GM21381 (cell line): ENCODE measurements at regions not wholly inside any gene's neighbourhood (a gene's known extent, or its start where the extent isn't known, plus 50 kb on each side); places are given as distances from the start of the nearest gene placed in this dataset.

Source experiments
- ATAC-seq: cut with Tn5 transposase; IDR thresholded peaks from one replicate; pipeline ENCODE4 v1.9.1; 2021; ENCODE audit warnings: mild to moderate bottlenecking, moderate library complexity; ENCODE audit not compliant: unreplicated experiment

DNA sequence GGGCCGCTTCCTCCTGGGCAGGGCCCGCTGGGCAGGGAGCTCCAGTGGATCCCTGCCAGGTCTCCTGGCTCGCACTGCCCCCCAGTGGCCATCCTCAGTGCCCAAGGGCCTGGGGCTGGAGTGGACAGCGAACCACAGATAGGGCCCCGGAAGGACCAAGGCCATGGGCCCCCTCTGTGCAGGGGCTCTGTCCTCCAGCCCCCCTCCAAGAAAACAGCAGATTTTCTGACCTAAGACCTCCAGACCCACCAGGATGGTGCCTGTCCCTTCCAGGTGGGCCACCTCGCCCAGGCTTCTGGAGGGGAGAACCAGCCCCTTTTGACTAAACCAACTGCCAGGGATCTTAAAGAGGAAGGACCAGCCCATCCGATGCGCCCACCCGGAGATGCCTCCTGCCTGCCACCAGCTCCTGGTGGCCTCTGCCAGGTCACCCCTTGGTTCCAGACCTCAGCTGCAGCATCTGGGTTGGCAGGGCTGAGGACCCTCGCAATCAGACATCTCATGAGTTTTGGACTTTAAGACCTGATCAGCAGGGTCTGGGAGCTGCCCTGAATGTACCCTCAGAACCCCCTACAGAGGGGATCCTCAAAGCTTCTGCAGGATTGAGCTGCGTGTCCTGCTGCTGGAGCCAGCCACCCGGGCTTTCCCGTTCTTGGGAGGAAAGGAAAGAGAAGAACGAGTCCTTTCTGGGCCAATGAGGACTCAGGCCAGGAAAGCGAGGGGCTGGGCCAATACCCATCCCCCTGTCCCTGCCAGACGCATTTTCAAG, 325.8 kb upstream of the DIO3 start:
- no peak for ATAC-seq

DNA sequence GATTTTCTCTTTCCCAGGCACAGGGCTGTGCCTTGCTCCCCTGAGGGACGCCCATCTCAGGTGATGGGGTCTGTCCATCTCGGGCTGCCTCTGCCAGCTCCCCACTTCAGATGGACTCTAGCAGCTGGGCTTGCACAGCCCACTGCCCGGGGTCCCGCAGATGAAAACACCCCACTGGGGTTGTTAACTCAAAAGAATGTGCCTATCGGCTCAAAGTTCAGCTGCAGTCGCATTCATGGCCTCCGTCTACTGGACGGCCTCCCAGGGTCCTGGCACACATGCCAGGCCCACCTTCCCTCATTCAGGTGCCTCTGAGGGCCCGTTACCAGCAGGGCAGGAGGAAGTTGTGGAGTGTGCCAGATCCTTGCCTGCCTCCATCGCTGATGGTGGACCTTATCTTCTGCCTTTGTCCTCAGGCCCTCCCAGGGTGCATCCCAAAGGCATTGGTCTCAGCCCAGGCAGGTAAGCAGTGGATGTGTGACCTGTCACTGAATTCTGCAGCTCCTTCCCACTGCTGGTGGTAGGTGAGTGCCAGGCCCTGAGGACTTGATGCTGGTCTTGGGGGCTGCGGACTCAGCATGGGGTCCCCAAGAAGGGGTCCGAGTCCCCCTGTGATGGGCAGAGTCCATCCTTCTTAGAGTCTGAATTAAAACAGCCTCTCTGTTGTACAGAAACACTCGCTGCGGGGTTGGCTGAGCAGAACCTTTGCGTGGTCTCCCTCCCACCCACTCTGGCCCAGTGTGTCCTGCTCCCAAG, 324.6 kb upstream of the DIO3 start:
- no peak for ATAC-seq

DNA sequence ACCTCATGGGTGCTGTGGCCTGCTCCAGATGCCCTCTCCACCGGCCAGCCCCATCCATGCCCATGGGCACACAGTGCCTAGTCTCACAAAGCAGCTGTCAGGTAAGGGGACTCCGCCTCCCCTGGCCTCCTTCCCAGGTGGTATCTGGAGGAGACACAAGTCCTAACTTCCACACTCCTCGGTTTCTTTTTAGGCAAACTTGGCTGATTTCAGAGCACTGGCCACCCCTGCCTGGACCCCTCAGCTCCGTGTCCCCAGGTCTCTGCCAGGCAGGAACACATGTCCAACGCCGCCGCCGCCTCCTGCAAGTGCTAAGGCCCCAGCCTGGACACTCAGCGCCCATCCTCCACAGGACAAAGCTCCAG, 324.1 kb upstream of the DIO3 start:
- ATAC-seq: no peak

DNA sequence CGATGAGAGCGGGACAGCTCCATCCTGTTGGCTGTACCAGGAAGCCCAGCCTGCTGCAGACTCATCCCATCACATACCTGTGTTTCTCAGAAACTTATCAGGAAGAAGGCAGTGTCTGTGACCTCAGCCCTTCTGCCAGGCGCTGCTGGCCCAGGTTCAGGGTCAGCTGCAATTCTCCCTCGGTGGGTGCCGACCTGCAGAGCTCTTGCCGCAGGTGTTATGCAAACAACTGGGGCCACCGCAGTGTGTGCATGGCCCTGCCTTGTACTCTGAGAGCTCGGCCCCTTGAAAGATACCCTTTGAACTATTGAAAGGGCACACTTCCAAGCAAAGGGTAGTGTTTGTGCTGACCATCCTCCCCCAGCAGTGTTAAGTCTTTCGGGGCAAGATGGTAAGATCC, 322.2 kb upstream of the DIO3 start:
- ATAC-seq: no peak

DNA sequence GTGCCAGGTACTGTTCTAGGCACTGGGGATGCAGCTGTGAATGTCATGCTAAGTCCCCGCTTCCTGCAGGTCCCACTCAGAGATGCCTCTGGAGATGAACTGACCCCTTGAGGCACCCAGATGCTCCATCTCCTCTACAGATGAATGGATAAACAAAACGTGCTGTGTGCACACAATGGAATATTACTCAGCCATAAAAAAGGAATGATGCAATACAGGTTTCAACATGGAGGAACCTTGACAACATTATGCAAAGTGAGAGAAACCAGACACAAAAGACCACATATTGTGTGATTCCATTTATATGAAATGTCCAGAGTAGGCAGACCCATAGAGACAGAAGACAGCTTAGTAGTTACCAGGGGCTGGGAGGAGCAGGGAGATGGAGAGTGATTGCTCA, 320.1 kb upstream of the DIO3 start:
- no peak for ATAC-seq

DNA sequence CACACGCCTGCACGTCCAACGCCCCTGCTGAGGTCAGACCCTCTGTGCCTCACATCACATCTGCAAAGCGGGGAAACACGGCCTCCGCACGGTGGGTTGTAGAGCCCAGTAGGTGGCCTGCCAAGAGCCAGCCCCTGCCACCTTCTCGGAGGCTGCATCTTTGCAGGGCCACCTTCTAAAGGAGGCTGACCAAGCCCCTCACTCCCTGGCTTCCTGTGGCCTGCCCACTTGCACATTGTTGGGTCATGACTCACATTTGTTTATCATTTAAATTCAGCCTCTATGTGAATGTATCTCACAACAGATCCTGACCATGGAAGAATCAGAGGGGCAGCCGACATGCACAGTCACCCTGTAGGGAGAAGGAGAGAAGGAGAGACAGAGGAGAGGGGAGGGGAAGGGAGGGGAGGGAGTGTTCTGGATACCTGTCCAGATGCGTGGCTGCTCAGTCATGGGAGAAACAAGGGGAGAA, 319.5 kb upstream of the DIO3 start:
- ATAC-seq: no peak

DNA sequence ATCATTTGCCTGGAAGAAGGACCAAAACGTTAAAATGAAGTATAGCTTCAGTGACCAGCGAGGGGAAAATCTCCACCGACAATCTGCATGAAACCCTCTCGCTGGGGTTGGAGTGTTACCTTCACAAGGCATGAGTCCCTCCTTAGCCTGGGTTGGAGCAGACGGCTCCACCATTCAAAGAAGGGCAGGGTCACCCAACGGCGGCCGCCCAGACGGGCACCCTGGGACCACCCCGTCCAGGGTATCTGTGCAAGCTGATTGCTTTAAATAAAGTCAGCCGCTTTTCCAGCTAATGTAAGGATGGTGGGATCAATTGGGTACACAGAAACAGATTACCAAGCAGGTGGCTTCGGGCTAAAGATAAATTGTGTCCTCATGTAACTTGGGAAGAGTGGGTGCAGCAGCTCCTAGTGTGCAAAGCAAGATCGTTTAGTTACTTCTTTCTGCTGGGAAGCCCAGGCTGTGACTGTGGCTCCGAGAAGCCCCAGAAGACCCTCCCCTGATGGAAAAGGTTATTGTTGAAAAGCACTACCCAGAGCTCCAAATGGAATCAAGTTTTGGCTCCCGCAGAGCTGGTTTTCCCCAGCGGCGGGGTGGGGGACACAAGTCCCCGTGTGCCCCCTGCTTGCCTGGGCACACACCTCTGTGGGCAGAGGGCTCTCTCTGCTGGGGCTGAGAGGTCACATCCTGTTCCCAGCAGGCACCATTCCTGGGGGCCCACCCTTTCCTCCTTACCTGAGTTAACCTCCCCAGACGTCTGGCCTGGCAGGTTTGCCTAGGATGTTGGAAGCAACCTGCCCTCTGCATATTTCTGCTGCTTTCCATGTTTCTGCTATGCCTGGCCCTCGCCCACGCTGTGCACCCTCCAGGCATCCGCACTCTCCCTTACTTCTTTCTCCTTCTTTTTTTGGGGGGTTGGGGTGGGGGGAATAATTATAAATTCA, 318.6 kb upstream of the DIO3 start:
- ATAC-seq: no peak

DNA sequence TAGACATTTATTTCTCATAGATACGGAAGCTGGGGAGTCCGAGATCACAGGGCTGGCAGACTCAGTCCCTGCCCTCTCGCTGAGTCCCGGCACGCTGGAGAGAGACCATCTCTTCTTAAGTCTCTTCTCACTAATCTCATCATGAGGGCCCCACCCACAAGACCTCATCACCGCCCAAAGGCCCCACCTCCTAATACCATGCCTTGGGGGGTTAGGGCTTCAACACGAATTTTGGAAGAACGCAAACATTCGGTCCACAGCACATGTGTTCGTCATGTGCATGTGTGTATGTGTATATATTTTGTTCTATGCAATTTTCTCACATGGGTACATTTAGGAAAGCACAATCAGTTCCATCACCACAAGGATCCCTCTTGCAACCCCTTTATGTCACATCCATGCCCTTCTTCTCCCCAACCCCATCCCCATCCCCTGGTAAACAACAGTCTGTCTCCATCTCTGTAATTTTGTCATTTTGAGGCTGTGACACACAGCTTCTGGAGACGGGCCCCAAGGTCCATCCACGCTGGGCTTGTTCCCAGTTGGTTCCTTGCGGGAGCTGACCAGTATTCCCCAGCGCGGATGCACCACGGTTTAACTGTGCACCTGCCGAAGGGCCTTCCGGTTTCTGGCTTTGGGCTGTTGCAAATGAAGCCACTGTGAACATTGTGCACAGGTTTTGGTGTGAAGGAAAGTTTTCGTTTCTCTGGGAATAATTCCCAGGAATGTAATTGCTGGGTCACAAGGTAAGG, 317.5 kb upstream of the DIO3 start:
- ATAC-seq: no peak

DNA sequence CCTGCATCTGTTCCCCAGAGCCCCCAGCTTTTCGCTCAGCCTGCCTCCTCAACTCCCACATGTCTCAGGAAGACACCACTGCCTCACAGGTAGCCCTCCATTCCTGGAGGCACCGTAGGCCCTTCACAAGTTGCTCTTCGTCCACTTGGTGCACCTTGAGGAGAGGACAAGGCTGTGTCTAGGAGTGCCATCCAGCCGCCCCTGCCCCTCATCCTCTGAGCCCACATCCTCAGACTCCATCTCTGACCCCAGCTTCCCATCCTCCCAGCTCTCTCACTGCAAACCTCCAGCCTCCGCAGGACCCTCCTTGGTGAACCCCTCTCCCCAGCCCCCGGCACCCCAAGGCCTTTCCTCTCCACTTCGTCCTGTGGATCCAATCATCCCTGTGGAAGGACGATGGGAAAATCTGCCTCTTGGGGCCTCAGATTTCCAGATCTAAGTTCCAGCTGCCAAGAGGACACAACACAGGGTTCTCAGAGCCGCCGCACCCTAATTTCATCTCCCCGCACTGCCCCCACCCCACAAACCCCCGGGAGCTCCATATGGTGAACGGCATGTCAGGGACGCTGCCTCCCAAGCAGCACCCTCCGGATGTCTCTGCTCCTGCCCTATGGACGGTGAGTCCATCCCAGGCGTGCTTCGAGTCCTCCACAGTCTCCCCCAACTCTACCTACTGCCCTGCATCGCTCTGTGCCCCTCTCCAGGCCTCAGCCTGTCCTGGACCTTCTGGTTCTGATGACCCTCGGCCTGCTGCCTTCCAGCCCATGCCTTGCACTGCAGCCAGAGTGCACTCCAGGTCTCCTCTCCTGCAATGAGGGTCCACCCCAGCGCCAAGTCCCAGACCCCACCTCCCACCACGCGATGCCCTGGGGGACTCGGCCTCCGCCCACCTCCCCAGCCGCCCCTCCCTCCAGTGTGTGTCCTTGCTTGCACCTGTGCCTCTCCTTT, 314.1 kb upstream of the DIO3 start:
- ATAC-seq: no peak

DNA sequence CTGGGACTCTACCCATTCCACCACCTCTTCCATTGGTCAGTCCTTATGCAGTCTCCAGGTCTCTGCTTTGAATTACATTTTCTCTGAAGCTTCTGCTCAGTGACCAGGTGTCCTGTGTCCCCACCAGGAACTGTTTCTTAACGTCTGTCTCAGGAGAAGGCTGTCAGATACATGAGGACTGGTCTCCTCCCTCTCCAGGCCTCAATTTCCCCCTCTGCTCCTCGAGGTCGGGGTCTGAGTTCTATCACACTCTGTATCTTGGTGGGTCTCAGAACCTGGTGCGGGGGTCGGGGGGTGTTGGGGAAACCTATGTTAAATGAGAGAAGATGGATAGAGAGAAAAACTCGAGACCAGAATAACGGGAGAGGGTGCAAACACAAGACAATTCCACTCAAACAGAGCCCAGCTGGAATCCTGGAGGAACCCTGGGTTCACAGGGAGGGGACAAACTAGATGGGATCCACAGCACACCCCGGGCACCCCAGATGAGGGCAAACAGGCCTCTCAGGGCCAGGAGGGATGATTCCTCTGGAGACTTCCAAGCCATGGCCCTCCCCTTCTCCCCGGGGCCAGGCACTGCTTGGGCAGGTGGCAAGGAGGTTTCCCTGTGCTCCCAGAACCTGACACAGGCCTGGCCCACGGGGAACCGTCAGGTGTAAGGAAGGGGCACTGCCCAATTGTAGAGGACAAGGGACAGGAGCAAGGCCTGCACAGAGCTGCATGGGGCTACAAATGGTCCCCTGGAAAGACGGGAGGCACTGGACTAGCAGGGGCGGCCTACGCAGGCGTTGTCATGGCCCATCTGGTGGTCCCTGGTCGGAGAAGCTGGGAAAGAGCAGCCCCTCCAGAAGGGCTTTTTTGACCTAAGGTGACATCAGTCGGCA, 313.2 kb upstream of the DIO3 start:
- no peak for ATAC-seq

DNA sequence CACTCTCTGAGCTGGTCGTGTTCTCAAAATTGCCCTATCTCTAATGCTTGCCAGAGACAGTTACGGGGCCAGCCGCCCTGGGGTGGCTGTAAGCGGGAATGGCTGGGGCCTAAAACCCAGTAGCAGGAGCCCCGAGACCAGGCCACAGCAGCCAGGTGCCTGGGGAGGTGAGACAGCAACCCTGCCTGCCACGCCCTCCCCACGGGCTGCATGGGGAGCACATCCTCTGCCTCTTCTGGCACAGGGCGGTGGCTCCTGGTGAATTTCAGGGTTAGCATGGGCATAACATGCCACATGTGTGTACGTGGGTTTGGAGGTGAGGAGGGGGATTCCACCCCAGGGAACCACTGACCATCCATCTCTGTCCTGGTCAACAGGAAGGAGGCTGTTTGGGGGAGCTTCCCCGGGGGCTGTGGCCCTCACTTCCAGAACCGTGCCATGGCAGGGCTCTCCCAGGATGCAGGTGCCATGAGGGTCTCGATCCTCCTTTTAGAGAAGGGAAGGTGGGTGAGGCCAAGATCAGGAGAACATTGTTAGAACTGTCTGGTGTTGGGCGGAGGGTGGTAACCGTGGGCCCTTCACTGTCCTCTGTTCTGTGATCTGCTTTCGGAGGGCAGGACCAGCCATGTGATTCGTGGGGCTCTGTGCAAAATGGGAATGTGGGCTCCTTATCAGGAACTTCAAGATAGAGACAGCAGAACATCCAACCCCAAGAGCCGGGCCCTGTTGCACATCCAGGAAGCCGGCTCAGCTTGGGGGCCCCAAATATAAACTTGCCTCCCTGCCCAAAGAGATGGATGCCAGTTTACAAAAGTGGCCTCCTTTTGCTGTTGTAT, 312.2 kb upstream of the DIO3 start:
- ATAC-seq: no peak

DNA sequence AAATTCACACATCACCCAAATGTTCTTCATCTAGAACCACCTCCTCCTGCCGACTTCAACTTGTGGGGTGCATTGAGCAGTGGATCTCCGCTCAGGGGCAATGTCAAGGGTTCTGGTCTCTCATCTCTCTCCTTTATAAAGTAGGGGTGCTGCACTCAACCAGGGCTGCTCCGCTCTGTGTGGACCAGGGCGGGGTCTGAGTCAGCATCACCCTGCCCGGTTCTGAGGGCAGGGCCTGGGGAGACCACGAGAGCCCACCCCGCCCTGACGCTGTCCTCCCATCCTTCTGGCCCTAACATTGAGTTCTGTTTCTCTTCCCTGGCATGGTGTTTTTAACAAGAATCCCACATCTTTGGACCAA, 311.6 kb upstream of the DIO3 start:
- no peak for ATAC-seq

DNA sequence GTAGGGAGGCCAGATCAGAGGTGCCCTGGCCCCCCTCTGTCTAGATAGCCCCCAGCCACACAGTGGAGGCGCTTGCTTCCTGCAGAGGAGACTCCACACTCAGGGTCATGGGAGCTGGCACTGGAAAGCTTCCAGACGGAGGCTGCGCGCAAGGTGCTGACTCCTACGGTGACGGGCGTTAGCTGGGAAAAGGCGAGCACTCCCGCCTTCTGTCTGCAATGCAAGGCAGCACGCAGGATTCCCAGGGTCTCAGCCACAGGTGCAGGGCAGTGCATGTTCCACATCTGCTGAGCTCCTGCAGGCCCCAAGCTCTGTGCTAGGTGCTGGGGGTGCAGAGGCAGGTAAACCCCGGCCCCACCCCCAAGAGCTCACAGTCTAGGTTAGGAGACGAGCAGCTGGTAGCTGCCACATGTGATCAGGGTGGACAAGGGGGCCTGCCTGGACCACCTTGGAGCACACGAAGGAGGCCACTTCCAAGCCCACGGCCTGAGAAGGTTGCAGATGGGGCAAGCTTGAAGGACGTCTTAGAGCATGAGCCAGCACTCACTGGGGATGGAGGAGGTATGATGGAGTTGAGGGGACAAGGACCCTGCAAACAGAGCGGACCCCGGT, 310.9 kb upstream of the DIO3 start:
- ATAC-seq: no peak

DNA sequence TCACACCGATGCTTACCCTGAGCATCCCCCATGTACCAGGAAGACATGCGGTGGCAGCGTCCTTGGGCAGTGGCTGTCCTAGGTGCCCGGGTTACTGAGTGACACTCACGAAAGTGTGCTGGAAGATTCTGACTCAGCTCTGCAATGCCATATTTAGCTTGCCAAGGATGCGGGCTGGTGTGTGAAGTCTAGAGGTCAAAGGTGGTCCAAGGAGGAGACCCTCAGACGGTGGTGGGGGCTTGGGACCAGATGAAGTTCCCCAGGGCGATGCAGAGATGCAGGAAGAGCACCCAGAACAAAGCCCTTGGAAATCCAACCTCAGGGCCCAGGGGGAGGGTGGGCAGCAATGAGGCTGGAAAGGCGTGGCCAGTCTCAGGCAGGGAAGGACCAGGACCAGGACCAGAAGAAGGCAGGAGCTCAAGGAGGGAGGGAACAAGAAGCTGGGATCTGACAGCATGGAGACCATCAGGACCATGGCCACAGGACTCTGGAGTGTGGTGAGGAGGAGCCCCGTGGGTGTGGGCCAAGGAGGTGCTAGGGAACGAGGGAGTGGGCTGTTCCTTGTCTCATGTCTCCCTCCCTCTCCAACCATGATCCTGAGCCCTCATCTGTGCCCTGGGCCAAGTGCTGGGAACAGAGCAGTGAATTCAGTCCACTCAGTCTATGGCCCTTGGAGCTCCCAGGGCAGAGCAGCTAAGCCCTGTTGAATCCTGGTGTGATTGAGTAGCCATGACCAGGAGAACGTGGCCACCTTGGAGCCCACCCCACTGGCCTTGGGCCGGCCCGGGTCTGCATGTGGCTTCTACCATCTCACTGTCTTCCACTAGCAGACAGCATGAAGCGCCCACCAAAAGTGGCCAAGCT, 310.1 kb upstream of the DIO3 start:
- ATAC-seq: no peak

DNA sequence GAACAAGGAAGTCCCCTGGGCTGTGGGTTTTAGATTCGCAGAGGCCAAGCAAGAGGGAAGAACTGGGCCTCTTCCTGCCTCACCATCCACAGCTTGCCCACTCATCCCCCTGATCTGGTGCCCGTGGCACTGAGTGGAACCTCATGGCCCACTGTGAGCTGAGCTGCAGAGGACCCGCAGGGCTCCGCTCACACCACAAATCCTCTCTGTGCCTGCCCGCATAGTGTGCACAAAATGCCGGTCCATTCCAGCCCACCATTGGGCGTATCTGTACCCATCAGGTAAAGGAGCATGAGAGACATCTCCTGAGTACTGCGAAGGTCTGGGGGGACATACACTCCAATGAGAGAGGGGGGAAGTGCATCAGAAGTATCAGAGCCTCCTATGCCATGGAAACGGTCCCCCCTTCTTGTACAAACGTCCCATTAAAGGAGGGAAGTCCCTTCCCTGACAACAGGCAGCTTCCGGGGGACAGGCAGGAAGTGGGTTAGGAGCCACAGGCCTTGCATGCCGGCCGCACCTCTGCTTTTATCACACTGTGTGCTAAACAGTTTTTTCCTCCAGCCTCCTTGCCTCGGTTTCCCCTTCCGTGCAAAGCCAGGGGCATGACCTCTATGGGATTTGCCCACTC, 309.4 kb upstream of the DIO3 start:
- ATAC-seq: no peak
